ENCODE measurements at regions not wholly inside any gene's neighbourhood (a gene's known extent, or its start where the extent isn't known, plus 50 kb on each side); places are given as distances from the start of the nearest gene placed in this dataset.
"Not testable (repeated sequence)": the region's sequence is repeated elsewhere in the genome, so short reads cannot be mapped to it uniquely, and the experiment has no call there.

- no peak overlapping the region for H3K27ac ChIP-seq
- TF ChIP-seq CTCF (conservative IDR thresholded peaks at IDR 0.05) = no peak
Observed at GRCh38 chr7:131827421-131827820, 271.0 kb upstream of the PODXL start.

- H3K27ac ChIP-seq = no peak overlapping the region
- no peak for TF ChIP-seq CTCF (conservative IDR thresholded peaks at IDR 0.05)
Observed at GRCh38 chr7:131826960-131827359, 270.5 kb upstream of the PODXL start.

- H3K27ac ChIP-seq = not testable (repeated sequence)
Observed at GRCh38 chr7:131823961-131824440, 267.6 kb upstream of the PODXL start.

- H3K27ac ChIP-seq = no peak overlapping the region
- no peak for TF ChIP-seq CTCF (conservative IDR thresholded peaks at IDR 0.05)
Observed at GRCh38 chr7:131819891-131820290, 263.5 kb upstream of the PODXL start.

GRCh38 chr7:131816391-131817007 is 260.1 kb upstream of the PODXL start:
- TF ChIP-seq CTCF (conservative IDR thresholded peaks at IDR 0.05) = no peak
- no peak overlapping the region for H3K27ac ChIP-seq

- TF ChIP-seq CTCF (conservative IDR thresholded peaks at IDR 0.05) = no peak
- H3K27ac ChIP-seq = no peak overlapping the region
Observed at GRCh38 chr7:131808736-131809135, 252.3 kb upstream of the PODXL start.

GRCh38 chr7:131808156-131808555 is 251.7 kb upstream of the PODXL start:
- not testable (repeated sequence) for H3K27ac ChIP-seq

GRCh38 chr7:131803816-131804215 is 247.4 kb upstream of the PODXL start:
- TF ChIP-seq CTCF (conservative IDR thresholded peaks at IDR 0.05) = no peak
- no peak overlapping the region for H3K27ac ChIP-seq
